ENCODE measurements at regions not wholly inside any gene's neighbourhood (a gene's known extent, or its start where the extent isn't known, plus 50 kb on each side); places are given as distances from the start of the nearest gene placed in this dataset.

- TF ChIP-seq EZH2 (IDR thresholded peaks at IDR 0.05; ENCODE audit: borderline replicate concordance, low read length), result no peak
- TF ChIP-seq CTCF (conservative IDR thresholded peaks at IDR 0.05 in 1 of 2, IDR thresholded peaks at IDR 0.05 in 1 of 2; ENCODE audit: extremely low read depth in 1 of 2, insufficient read depth in 1 of 2, low read depth in 1 of 2, low read length in 2 of 2), result no peak
These were observed 385.1 kb upstream of the MAF start for GRCh38 chr16:79985606-79986005.
